Globus pallidus (tissue), 1 donor: ENCODE measurements at regions not wholly inside any gene's neighbourhood (a gene's known extent, or its start where the extent isn't known, plus 50 kb on each side); places are given as distances from the start of the nearest gene placed in this dataset.

Experiments used
- DNase-seq: peaks from one replicate; pipeline ENCODE4 v3.0.0-alpha.2; 2015; ENCODE audit warnings: low spot score

GRCh38 chr15:47620960-47621681 is 96.2 kb upstream of the SEMA6D start:
- no peak for DNase-seq

GRCh38 chr15:47622055-47622454 is 95.2 kb upstream of the SEMA6D start:
- DNase-seq: no peak

GRCh38 chr15:47624503-47624902 is 92.8 kb upstream of the SEMA6D start:
- DNase-seq: no peak

GRCh38 chr15:47639042-47639441 is 78.3 kb upstream of the SEMA6D start:
- DNase-seq: no peak

GRCh38 chr15:47640079-47640478 is 77.2 kb upstream of the SEMA6D start:
- no peak for DNase-seq

GRCh38 chr15:47640901-47641300 is 76.4 kb upstream of the SEMA6D start:
- no peak for DNase-seq

- DNase-seq: no peak
Measured at GRCh38 chr15:47644722-47645121, 72.6 kb upstream of the SEMA6D start.

- DNase-seq: no peak
Measured at GRCh38 chr15:47650564-47650963, 66.7 kb upstream of the SEMA6D start.

GRCh38 chr15:47652328-47652727 is 65.0 kb upstream of the SEMA6D start:
- DNase-seq: no peak

- DNase-seq: no peak
Measured at GRCh38 chr15:47652844-47653243, 64.5 kb upstream of the SEMA6D start.

- no peak for DNase-seq
Measured at GRCh38 chr15:47661661-47662180, 55.6 kb upstream of the SEMA6D start.

GRCh38 chr15:47663101-47663500 is 54.2 kb upstream of the SEMA6D start:
- DNase-seq: no peak
